ENCODE measurements at regions not wholly inside any gene's neighbourhood (a gene's known extent, or its start where the extent isn't known, plus 50 kb on each side); places are given as distances from the start of the nearest gene placed in this dataset.
"Not testable (repeated sequence)": the region's sequence is repeated elsewhere in the genome, so short reads cannot be mapped to it uniquely, and the experiment has no call there.

DNA sequence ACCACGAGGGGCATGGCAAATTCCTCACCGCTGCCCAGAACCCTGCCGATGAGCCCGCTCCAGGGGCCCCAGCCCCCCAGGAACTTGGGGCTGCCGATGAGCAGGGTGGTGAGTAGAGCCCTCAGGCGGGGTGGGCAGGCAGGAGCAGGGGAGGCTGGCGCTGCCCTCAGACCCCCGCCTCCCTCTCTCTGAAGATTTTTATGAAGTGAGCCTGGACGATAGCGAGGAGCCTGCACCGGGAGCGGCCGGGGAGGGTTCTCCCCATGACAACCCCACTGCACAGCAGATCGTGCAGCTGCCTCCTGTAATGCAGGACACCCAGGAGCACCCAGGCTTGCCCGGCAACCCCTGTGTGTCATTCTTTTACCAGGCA lies 56.7 kb upstream of the UBE2Q2 start:
- Histone ChIP-seq H3K4me2 (peak overlapping the region; percentile 67), H4K20me1 (ENCODE audit: low read depth) (no peaks in the 10 kb centered on the region), H3K9me3 (ENCODE audit: low read depth) (no peaks in the 10 kb centered on the region), H3K4me3 (peak overlapping the region; percentile 31), H3F3A (ENCODE audit: low read depth) (no peaks in the 10 kb centered on the region), H3K27me3 (peaks cover 35% of the 10 kb centered on the region), H3K36me3 (no peaks in the 10 kb centered on the region), H3K4me1 (no peaks in the 10 kb centered on the region), H3K79me2 (ENCODE audit: low read depth) (no peaks in the 10 kb centered on the region), H2AFZ (replicated peaks) (peak overlapping the region; percentile 72), H3K27ac (no peak overlapping the region), H3K9ac (no peak overlapping the region)
- DNase-seq (ENCODE audit: low spot score): no peak
- no peak for TF ChIP-seq EZH2phosphoT487 (IDR thresholded peaks at IDR 0.05)
- TF ChIP-seq EZH2 (IDR thresholded peaks at IDR 0.05): no peak
- no peak for TF ChIP-seq CTCF (IDR thresholded peaks at IDR 0.05)
- H3K4me1 Mint-ChIP-seq: peaks cover 4% of the 10 kb centered on the region
- peaks cover 2% of the 10 kb centered on the region for H3K9me3 Mint-ChIP-seq
- H3K36me3 Mint-ChIP-seq: no peaks in the 10 kb centered on the region
- peaks cover 3% of the 10 kb centered on the region for H3K27me3 Mint-ChIP-seq (ENCODE audit: insufficient read depth, low read depth)
- H3K27ac Mint-ChIP-seq: no peak overlapping the region
- H3K4me3 Mint-ChIP-seq: no peak overlapping the region

GRCh38 chr15:75785771-75786574 lies 57.3 kb upstream of the UBE2Q2 start:
- peak; percentile 60 for TF ChIP-seq CTCF (IDR thresholded peaks at IDR 0.05)
- no peak for TF ChIP-seq EZH2 (IDR thresholded peaks at IDR 0.05)
- peak overlapping the region; percentile 31 for H3K4me3 ChIP-seq
- peak overlapping the region; percentile 72 for H2AFZ ChIP-seq (replicated peaks)
- Mint-ChIP-seq H3K27ac (no peak overlapping the region), H3K27me3 (ENCODE audit: insufficient read depth, low read depth) (peaks cover 5% of the 10 kb centered on the region), H3K36me3 (no peaks in the 10 kb centered on the region), H3K9me3 (no peaks in the 10 kb centered on the region), H3K4me1 (peaks cover 4% of the 10 kb centered on the region), H3K4me3 (no peak overlapping the region)
- H3K9ac ChIP-seq: no peak overlapping the region
- DNase-seq (ENCODE audit: low spot score): peak; percentile 81
- no peaks in the 10 kb centered on the region for H3K36me3 ChIP-seq
- no peaks in the 10 kb centered on the region for H4K20me1 ChIP-seq (ENCODE audit: low read depth)
- no peaks in the 10 kb centered on the region for H3K9me3 ChIP-seq (ENCODE audit: low read depth)
- H3K27ac ChIP-seq: no peak overlapping the region
- peaks cover 35% of the 10 kb centered on the region for H3K27me3 ChIP-seq
- H3F3A ChIP-seq (ENCODE audit: low read depth): no peaks in the 10 kb centered on the region
- H3K4me1 ChIP-seq: no peaks in the 10 kb centered on the region
- peak overlapping the region; percentile 67 for H3K4me2 ChIP-seq
- no peaks in the 10 kb centered on the region for H3K79me2 ChIP-seq (ENCODE audit: low read depth)

- not testable (repeated sequence) for H3K79me2 ChIP-seq (ENCODE audit: low read depth); DNase-seq (ENCODE audit: low spot score); H3K4me2 ChIP-seq; H3K4me3 ChIP-seq; H3K9me3 Mint-ChIP-seq; H3K4me3 Mint-ChIP-seq; H3K36me3 Mint-ChIP-seq; H4K20me1 ChIP-seq (ENCODE audit: low read depth); H3K27ac Mint-ChIP-seq; H3K9me3 ChIP-seq (ENCODE audit: low read depth); H2AFZ ChIP-seq (replicated peaks); H3K4me1 Mint-ChIP-seq; H3K27ac ChIP-seq; H3K9ac ChIP-seq; H3K4me1 ChIP-seq; H3K27me3 Mint-ChIP-seq (ENCODE audit: insufficient read depth, low read depth); H3F3A ChIP-seq (ENCODE audit: low read depth); H3K36me3 ChIP-seq
- peaks cover 35% of the 10 kb centered on the region for H3K27me3 ChIP-seq
Observed at GRCh38 chr15:75784511-75785480, 58.5 kb upstream of the UBE2Q2 start.

GRCh38 chr15:75783566-75783965 lies 59.7 kb upstream of the UBE2Q2 start:
- not testable (repeated sequence) for H3F3A ChIP-seq (ENCODE audit: low read depth); H3K27ac Mint-ChIP-seq; H3K4me3 ChIP-seq; H3K27me3 Mint-ChIP-seq (ENCODE audit: insufficient read depth, low read depth); H3K27ac ChIP-seq; H3K4me3 Mint-ChIP-seq; H3K9me3 ChIP-seq (ENCODE audit: low read depth); H3K4me1 ChIP-seq; H2AFZ ChIP-seq (replicated peaks); H3K4me2 ChIP-seq; H3K79me2 ChIP-seq (ENCODE audit: low read depth); H3K36me3 ChIP-seq; DNase-seq (ENCODE audit: low spot score); H4K20me1 ChIP-seq (ENCODE audit: low read depth); H3K9ac ChIP-seq; H3K4me1 Mint-ChIP-seq; H3K9me3 Mint-ChIP-seq; H3K36me3 Mint-ChIP-seq
- H3K27me3 ChIP-seq: peaks cover 24% of the 10 kb centered on the region
